Fibroblast of lung (primary cell): ENCODE measurements at regions not wholly inside any gene's neighbourhood (a gene's known extent, or its start where the extent isn't known, plus 50 kb on each side); places are given as distances from the start of the nearest gene placed in this dataset.

ENCODE experiments used
- DNase-seq, 2 donors: peaks; one replicate each; pipeline versions ENCODE4 v3.0.0 to v3.0.0-alpha.2; 2010; ENCODE audit warnings: low read depth in 2 of 2
- H2AFZ ChIP-seq: 2 replicates; pipeline ENCODE4 v1.5.1; 2012; ENCODE audit warnings: low read length, control low read depth, inconsistent platforms
- H3K27ac ChIP-seq: 2 replicates; pipeline ENCODE4 v1.5.1; 2011; ENCODE audit warnings: low read length, control low read depth; ENCODE audit not compliant: insufficient read depth
- H3K27me3 ChIP-seq: 2 replicates; pipeline ENCODE4 v1.5.1; 2011; ENCODE audit warnings: mild to moderate bottlenecking, low read length; ENCODE audit not compliant: control insufficient read depth, insufficient read depth
- H3K36me3 ChIP-seq: 2 replicates; pipeline ENCODE4 v1.5.1; 2011; ENCODE audit warnings: low read length; ENCODE audit not compliant: control insufficient read depth, insufficient read depth
- H3K4me1 ChIP-seq: 2 replicates; pipeline ENCODE4 v1.5.1; 2011; ENCODE audit warnings: low read length; ENCODE audit not compliant: control insufficient read depth, insufficient read depth; ENCODE audit errors: extremely low read depth
- H3K4me2 ChIP-seq: 2 replicates; pipeline ENCODE4 v1.5.1; 2011; ENCODE audit warnings: low read length, control low read depth; ENCODE audit not compliant: insufficient read depth; ENCODE audit errors: extremely low read depth
- H3K4me3 ChIP-seq, 4 experiments: fragments of 200-600 bp in 1 of 4; sonication (generic) in 1 of 4; replicated peaks in 1 of 4; 2 replicates each; pipeline ENCODE4 v1.5.1; 2011 to 2016; ENCODE audit warnings: low read length in 4 of 4, low read depth in 3 of 4, mild to moderate bottlenecking in 3 of 4, control low read depth in 2 of 4, inconsistent platforms in 1 of 4, mixed read lengths in 1 of 4; ENCODE audit not compliant: insufficient read depth in 1 of 4; ENCODE audit errors: control extremely low read depth in 1 of 4
- H3K79me2 ChIP-seq: 2 replicates; pipeline ENCODE4 v1.5.1; 2012; ENCODE audit warnings: mild to moderate bottlenecking, low read length, inconsistent platforms; ENCODE audit not compliant: control insufficient read depth, insufficient read depth
- H3K9ac ChIP-seq: 2 replicates; pipeline ENCODE4 v1.5.1; 2011; ENCODE audit warnings: mild to moderate bottlenecking, low read length, control low read depth; ENCODE audit not compliant: insufficient read depth
- H3K9me3 ChIP-seq: 2 replicates; pipeline ENCODE4 v1.5.1; 2012; ENCODE audit warnings: low read depth, low read length; ENCODE audit not compliant: control insufficient read depth, insufficient read depth
- H4K20me1 ChIP-seq: 2 replicates; pipeline ENCODE4 v1.5.1; 2011; ENCODE audit warnings: low read length; ENCODE audit not compliant: control insufficient read depth, insufficient read depth; ENCODE audit errors: extremely low read depth
- EZH2 ChIP-seq: IDR thresholded peaks from 2 replicates; pipeline ENCODE4 v1.5.1; 2012; ENCODE audit warnings: low read length, control low read depth, mild to moderate bottlenecking; ENCODE audit errors: missing control alignments
- TF ChIP-seq, protein P1 (sequence below), 2 donors: IDR thresholded peaks in 1 of 2; conservative IDR thresholded peaks in 1 of 2; 1 replicate in 1 of 2; 2 replicates in 1 of 2; pipeline ENCODE4 v1.5.1; 2011 to 2012; ENCODE audit warnings: low read length in 2 of 2, control low read depth in 1 of 2, inconsistent platforms in 1 of 2, low read depth in 1 of 2, mild to moderate bottlenecking in 1 of 2

DNA sequence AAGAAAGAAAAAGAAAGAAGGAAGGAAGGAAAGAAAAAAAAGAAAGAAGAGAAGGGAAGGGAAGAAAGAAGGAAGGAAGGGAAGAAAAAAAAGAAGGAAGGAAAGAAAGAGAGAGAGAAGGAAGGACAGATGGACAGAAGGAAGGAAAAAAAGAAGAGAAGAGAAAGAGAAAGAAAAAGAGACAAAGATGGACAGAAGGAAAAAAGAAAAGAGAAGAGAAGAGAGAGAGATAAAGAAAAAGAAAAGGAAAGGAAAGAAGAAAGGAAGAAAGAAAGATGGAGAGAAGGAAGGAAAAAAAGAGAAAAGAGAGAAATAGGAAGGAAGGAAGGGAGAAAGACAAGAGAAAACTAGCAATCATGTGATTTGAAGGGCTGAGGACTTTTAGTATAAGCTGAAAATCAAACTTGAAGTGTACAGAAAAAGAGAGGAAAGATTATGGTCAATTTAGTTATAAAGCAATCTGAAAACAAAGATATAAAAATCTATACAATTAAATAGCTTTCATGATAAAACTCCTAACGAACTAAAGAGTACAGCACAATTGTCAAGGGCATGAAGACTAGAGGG is 115.3 kb downstream of the LTN1 start:
- Histone ChIP-seq H3K9me3 (no peaks in the 10 kb centered on the region), H3K27me3 (no peaks in the 10 kb centered on the region), H4K20me1 (no peaks in the 10 kb centered on the region), H3K79me2 (no peaks in the 10 kb centered on the region), H3K36me3 (peaks cover 1% of the 10 kb centered on the region), H3K4me2 (no peak overlapping the region), H3K4me1 (no peaks in the 10 kb centered on the region), H2AFZ (no peak overlapping the region), H3K27ac (no peak overlapping the region), H3K4me3 (no peak overlapping the region), H3K9ac (no peak overlapping the region)
- TF ChIP-seq, protein P1, sequence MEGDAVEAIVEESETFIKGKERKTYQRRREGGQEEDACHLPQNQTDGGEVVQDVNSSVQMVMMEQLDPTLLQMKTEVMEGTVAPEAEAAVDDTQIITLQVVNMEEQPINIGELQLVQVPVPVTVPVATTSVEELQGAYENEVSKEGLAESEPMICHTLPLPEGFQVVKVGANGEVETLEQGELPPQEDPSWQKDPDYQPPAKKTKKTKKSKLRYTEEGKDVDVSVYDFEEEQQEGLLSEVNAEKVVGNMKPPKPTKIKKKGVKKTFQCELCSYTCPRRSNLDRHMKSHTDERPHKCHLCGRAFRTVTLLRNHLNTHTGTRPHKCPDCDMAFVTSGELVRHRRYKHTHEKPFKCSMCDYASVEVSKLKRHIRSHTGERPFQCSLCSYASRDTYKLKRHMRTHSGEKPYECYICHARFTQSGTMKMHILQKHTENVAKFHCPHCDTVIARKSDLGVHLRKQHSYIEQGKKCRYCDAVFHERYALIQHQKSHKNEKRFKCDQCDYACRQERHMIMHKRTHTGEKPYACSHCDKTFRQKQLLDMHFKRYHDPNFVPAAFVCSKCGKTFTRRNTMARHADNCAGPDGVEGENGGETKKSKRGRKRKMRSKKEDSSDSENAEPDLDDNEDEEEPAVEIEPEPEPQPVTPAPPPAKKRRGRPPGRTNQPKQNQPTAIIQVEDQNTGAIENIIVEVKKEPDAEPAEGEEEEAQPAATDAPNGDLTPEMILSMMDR (conservative IDR thresholded peaks at IDR 0.05 in 1 of 2, IDR thresholded peaks at IDR 0.05 in 1 of 2; ENCODE audit: low read depth in 1 of 2, low read length in 2 of 2): no peak
- no peak for TF ChIP-seq EZH2
- no peak for DNase-seq

DNA sequence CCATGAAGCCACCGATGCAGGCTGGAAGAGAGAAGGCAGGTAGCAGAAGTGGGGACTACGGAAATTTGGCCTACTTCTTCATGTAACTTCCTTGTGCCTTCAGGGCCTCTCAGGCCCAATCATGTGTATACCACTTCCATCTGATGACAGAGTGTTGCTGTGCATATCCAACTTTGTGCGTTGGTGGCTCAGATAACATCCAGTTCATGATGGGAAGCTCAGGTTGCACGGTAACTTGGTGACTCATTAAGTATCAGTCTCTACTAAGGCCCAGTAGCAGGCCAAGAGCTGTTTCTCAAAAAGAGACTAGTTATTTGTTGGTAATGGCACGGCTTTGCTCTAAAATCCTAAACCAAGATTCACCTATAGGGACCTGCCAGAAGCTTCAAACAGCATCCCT is 117.6 kb downstream of the LTN1 start:
- Histone ChIP-seq H3K27me3 (no peaks in the 10 kb centered on the region), H3K79me2 (no peaks in the 10 kb centered on the region), H3K9ac (no peak overlapping the region), H3K27ac (no peak overlapping the region), H3K9me3 (no peaks in the 10 kb centered on the region), H2AFZ (no peak overlapping the region), H4K20me1 (no peaks in the 10 kb centered on the region), H3K36me3 (peaks cover 1% of the 10 kb centered on the region), H3K4me2 (no peak overlapping the region), H3K4me1 (no peaks in the 10 kb centered on the region), H3K4me3 (no peak overlapping the region)
- TF ChIP-seq, protein P1 (conservative IDR thresholded peaks at IDR 0.05 in 1 of 2, IDR thresholded peaks at IDR 0.05 in 1 of 2; ENCODE audit: low read depth in 1 of 2, low read length in 2 of 2): no peak
- TF ChIP-seq EZH2: no peak
- DNase-seq: no peak

DNA sequence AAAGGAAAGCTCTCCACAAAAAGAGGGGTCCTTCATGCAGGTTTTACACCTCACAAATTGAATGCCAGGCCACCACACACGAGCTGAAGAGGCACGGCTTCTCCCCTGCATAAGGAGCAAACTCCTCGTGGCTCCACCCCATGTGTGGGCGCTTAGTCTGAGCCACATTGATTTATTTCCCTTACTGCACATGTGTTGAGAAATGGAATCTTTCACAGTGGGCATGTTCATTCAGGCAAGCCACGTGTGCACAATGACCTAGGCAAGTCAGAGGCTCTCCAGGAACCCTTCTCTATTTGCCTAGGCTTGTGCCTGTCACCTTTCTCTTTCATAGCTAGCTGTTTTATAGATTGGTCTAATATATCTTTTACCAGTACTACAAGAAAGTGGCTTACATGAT is 120.5 kb downstream of the LTN1 start:
- Histone ChIP-seq H3K4me3 (no peak overlapping the region), H3K9ac (no peak overlapping the region), H3K4me1 (no peaks in the 10 kb centered on the region), H3K27me3 (no peaks in the 10 kb centered on the region), H3K27ac (no peak overlapping the region), H3K79me2 (no peaks in the 10 kb centered on the region), H2AFZ (no peak overlapping the region), H4K20me1 (no peaks in the 10 kb centered on the region), H3K4me2 (no peak overlapping the region), H3K36me3 (peaks cover 1% of the 10 kb centered on the region), H3K9me3 (no peaks in the 10 kb centered on the region)
- TF ChIP-seq EZH2: no peak
- TF ChIP-seq, protein P1 (conservative IDR thresholded peaks at IDR 0.05 in 1 of 2, IDR thresholded peaks at IDR 0.05 in 1 of 2; ENCODE audit: low read depth in 1 of 2, low read length in 2 of 2): no peak
- no peak for DNase-seq
